ENCODE measurements at regions not wholly inside any gene's neighbourhood (a gene's known extent, or its start where the extent isn't known, plus 50 kb on each side); places are given as distances from the start of the nearest gene placed in this dataset.

DNA sequence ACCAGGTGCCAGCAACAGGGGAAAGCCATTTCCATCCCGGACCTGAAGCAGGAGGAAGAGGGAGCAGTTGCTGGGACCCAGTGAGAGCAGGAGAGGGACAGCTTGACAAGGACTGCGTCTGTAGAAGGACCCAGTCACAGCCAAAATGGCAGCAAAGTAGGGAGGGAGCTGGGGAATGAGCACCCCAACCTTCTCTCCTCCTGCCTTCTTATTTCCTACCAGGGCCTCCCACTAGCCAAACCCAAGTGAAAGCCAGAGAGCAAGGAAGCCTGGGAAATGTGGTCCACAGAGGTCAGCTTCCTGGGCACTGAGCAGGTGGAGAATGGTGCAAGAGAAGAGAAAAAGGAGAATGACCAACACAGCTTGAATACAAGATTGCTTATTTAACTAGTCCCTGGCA lies 108.5 kb upstream of the MYL2 start:
- TF ChIP-seq PPARA (CRISPR knock-in tag; IDR thresholded peaks at IDR 0.05; ENCODE audit: borderline replicate concordance) = no peak
- TF ChIP-seq OSR1 (CRISPR knock-in tag; IDR thresholded peaks at IDR 0.05) = no peak
- TF ChIP-seq ZFP30 (CRISPR knock-in tag; IDR thresholded peaks at IDR 0.05) = no peak
- no peak for TF ChIP-seq CSDC2 (CRISPR knock-in tag; IDR thresholded peaks at IDR 0.05)
- TF ChIP-seq, protein P1, sequence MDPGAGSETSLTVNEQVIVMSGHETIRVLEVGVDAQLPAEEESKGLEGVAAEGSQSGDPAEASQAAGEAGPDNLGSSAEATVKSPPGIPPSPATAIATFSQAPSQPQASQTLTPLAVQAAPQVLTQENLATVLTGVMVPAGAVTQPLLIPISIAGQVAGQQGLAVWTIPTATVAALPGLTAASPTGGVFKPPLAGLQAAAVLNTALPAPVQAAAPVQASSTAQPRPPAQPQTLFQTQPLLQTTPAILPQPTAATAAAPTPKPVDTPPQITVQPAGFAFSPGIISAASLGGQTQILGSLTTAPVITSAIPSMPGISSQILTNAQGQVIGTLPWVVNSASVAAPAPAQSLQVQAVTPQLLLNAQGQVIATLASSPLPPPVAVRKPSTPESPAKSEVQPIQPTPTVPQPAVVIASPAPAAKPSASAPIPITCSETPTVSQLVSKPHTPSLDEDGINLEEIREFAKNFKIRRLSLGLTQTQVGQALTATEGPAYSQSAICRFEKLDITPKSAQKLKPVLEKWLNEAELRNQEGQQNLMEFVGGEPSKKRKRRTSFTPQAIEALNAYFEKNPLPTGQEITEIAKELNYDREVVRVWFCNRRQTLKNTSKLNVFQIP (CRISPR knock-in tag; IDR thresholded peaks at IDR 0.05; ENCODE audit: borderline replicate concordance, low read depth) = no peak
- TF ChIP-seq, protein P2, sequence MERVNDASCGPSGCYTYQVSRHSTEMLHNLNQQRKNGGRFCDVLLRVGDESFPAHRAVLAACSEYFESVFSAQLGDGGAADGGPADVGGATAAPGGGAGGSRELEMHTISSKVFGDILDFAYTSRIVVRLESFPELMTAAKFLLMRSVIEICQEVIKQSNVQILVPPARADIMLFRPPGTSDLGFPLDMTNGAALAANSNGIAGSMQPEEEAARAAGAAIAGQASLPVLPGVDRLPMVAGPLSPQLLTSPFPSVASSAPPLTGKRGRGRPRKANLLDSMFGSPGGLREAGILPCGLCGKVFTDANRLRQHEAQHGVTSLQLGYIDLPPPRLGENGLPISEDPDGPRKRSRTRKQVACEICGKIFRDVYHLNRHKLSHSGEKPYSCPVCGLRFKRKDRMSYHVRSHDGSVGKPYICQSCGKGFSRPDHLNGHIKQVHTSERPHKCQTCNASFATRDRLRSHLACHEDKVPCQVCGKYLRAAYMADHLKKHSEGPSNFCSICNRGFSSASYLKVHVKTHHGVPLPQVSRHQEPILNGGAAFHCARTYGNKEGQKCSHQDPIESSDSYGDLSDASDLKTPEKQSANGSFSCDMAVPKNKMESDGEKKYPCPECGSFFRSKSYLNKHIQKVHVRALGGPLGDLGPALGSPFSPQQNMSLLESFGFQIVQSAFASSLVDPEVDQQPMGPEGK (CRISPR knock-in tag; IDR thresholded peaks at IDR 0.05; ENCODE audit: borderline replicate concordance) = no peak
- no peak for TF ChIP-seq RARB (CRISPR knock-in tag; IDR thresholded peaks at IDR 0.05)
- TF ChIP-seq, protein P3, sequence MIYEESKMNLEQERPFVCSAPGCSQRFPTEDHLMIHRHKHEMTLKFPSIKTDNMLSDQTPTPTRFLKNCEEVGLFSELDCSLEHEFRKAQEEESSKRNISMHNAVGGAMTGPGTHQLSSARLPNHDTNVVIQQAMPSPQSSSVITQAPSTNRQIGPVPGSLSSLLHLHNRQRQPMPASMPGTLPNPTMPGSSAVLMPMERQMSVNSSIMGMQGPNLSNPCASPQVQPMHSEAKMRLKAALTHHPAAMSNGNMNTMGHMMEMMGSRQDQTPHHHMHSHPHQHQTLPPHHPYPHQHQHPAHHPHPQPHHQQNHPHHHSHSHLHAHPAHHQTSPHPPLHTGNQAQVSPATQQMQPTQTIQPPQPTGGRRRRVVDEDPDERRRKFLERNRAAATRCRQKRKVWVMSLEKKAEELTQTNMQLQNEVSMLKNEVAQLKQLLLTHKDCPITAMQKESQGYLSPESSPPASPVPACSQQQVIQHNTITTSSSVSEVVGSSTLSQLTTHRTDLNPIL (CRISPR knock-in tag; IDR thresholded peaks at IDR 0.05; ENCODE audit: low read depth) = no peak
- TF ChIP-seq ZNF565 (CRISPR knock-in tag; conservative IDR thresholded peaks at IDR 0.05; ENCODE audit: low read depth) = no peak
- TF ChIP-seq ZNF8 (CRISPR knock-in tag; IDR thresholded peaks at IDR 0.05) = no peak
- no peak for TF ChIP-seq BACH2 (CRISPR knock-in tag; IDR thresholded peaks at IDR 0.05; ENCODE audit: borderline replicate concordance)
- no peak for TF ChIP-seq ZFP3 (CRISPR knock-in tag; IDR thresholded peaks at IDR 0.05)
- no peak for TF ChIP-seq ISL1 (CRISPR knock-in tag; IDR thresholded peaks at IDR 0.05)
- TF ChIP-seq TCF4 (CRISPR knock-in tag; IDR thresholded peaks at IDR 0.05; ENCODE audit: borderline replicate concordance) = no peak
